Hypothalamus (tissue), 51 donors: ENCODE measurements at regions not wholly inside any gene's neighbourhood (a gene's known extent, or its start where the extent isn't known, plus 50 kb on each side); places are given as distances from the start of the nearest gene placed in this dataset.
"Not testable (repeated sequence)": the region's sequence is repeated elsewhere in the genome, so short reads cannot be mapped to it uniquely, and the experiment has no call there.

ENCODE experiments used
- DNase-seq, 51 donors: peaks; one replicate each; lab custom pipeline; 2025; lab: John Stamatoyannopoulos, UW

DNA sequence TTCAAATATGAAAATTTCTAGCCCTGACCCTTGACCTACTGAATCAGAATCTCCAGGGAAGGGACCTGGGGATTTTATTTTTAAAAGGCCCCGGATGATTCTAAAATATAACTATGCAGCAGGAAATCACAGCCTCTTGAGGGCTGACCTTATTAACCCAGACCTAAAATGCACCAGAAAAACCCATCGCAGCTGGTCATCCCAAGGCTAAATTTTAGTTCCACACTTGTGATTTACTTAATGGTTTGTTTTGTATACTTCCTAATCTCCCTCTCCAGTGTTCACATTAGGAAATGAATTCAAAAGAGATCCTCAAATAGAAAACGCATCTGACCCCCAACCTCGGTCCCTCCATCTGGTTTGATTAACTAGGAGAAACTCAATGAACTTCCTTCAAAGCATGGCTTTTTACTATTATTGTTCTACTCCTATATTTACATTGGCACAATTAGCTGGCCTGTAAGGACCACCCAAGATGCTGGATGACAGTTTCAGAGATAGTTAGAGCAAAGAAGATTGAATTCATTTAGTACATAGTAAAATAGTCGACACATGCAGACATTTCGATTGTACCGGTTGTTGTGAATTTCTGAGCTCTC is 147.8 kb upstream of the MED14 start:
- DNase-seq, result no peak

DNA sequence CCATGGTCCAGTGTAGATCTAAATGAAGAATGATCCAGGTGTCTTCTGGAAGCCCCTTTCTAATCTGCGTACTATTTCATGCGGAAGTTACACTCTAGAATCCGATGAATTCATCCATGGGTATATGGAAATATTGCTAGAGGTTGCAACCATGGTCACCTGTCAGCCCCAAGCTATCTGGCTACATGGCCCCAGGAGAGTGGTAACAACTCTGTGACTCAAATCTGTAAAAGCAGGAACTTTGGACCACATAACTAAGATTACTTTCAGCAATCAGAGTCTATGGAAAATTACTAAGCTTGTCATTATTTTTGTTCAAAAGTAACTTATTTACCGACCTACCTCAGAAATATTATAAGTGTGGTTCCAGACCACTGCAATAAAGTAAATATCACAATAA is 150.6 kb upstream of the MED14 start:
- DNase-seq, result no peak

DNA sequence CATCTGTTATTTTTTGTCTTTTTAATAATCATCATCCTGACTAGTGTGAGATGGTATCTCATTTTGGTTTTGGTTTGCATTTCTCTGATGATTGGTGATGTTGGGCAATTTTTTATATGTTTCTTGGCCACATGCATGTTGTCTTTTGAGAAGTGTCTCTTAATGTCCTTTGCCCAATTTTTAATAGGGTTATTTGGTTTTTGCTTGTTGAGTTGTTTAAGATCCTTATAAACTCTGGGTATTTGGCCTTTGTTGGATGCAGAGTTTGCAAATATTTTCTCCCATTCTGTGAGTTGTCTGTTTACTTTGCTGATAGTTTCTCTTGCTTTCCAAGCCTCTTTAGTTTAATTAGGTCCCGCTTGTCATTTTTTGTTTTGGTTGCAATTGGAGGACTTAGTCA is 152.1 kb upstream of the MED14 start:
- DNase-seq, result no peak

DNA sequence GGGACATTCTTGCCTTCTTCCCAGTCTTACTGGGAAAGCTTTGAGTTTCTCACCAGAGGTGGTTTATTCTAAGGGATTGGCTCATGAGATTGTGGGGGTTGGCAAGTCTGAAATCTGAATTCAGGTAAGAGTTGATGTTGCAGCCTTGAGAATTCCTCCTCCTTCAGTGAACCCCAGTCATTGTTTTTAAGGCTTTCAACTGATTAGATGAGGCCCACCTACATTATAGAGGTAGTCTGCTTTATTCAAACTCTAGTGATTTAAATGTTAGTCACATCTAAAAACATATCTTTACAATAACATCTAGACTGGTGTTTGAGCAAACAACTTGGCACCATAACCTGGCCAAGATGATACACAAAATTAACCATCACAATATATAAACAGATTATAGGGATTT is 156.5 kb upstream of the MED14 start:
- DNase-seq, result no peak

DNA sequence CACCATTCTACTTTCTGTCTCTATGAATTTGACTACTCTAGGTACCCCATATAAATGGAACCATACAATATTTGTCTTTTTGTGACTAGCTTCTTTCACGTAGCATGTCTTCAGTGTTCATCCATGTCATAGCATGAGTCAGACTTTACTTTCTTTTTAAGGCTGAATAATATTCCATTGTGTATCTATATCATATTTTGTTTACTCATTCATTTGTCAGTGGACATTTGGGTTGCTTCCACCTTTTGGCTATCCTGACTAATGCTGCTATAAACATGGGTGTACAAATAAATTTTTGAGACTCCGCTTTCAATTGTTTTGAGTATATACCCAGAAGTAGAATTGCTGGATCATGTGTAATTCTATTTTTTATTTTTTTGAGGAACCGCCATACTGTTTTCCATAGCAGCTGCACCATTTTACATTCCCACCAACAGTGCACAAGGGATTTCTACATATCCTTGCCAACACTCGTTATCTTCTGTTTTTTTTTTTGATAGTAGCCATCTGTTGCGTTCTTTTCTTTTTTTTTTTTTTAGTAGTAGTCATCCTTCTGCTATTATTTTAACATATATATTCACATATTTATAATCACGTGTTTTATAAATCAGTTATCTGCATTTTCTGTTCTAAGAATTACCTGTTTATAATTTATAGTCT is 158.0 kb upstream of the MED14 start:
- no peak for DNase-seq

DNA sequence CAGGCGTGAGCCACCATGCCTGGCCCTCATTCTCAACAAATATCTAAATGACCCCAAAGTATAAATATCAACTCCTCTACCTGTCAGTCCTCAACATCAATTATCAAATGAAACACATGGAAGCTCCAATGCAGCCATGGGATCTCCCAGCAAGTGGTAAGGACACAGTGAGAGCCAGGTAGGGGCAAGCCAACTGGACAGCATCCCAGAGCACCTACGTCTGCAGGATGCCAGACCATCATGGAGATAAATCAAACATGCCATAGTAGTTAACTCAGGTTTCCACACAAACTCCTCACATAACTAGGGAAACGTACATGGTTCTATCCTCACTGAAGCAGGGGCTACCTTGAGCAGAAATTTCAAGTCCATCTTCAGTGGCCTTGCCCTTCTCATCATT is 159.9 kb upstream of the MED14 start:
- no peak for DNase-seq

DNA sequence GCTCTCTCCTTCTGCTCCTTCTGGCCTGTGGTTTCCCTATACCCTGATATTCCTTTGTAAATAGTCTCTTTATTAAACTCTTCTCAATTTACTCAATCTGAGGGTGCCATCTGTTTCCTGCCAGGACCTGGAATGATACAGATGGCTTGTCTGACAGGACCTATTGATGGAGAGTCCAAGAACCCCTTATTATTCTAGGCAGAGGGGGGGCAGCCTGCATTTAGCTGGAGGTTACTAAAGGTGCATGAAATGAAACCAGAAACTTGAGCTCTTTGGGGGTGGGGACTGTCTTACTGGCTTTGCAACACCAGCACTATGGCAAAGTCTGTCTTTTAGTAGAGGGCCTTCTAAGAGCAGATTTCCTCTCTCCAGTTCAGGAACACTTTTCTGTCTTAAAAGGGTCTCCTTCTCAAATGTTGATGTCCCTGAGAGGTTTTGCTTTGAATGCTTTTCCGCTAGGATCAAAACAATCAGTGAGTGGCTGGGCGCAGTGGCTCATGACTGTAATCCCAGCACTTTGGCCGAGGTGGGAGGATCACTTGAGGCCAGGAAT is 162.5 kb upstream of the MED14 start:
- no peak for DNase-seq

DNA sequence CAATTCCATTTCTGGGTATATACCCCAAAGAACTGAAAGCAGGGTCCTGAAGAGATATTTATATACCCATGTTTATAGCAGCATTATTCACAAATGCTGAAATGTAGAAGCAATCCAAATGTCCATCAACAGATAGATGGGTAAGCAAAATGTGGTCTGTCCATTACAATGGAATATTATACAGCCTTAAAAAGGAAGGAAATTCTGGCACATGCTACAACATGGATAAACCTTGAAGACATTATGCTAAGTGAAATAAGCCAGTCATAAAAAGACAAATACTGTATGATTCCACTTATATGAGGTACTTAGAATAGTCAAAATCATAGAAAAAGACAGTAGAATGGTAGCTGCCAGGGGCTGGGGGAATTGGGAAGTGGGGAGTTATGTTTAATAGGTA is 169.4 kb upstream of the MED14 start:
- not testable (repeated sequence) for DNase-seq

DNA sequence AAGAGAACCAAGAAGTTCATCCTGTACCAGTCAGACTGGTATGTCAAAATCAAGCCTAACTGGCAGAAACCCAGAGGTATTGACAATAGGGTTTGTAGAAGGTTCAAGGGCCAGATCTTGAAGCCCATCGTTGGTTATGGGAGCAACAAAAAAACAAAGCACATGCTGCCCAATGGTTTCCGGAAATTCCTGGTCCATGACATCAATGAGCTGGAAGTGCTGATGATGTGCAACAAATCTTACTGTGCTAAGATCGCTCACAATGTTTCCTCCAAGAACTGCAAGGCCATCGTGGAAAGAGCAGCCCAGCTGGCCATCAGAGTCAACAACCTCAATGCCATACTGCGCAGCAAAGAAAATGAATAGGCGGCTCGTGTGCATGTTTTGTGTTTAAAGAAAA is 172.7 kb upstream of the MED14 start:
- DNase-seq, result no peak

DNA sequence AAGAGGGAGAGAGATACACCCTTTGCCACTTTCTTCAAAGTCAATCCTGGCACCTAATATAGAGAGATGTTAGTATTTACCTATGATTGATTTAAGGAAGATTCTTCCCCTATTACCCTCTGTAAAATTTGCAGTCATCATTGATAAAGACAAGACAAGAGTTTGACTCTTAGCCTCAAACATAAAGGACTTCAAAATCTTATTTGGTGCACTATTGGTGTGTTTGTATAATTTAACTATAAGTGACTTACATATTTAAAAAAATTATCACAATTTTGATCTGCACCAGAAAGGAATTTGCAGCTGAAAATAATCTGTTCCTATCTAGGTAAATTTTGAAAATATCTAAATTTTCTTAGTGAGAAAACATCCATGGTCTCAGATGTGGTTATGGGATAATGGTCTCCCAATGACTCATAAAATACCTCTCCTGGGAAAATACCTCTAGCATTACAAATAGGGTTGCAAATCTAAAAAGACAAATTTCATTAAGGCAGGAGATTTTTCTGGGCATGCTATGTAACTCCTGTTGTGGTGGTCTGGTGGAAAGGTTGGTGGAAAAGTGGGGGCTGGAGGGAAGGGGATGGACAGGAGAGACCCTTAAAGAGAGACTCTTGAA is 173.6 kb upstream of the MED14 start:
- no peak for DNase-seq

DNA sequence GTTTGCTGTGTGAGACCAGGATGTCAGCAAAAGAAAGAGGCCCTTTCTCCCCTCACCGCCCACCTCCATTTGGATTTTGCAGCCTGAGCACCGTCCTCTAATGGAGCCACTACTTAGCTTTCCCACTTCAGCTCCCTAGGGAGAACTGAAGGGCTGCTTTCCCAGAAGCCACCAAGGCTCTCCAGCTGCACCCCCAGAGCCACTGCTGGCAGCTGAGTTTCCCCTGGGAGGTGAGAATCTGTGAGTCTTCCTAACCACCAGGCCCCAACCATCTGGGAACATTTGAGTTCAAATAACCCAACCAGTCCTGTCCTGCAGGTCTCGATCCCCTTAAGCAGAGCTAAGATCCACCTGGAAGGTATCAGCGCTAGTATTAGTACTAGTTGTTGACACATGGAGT is 173.1 kb upstream of the USP9X start:
- DNase-seq, result no peak

DNA sequence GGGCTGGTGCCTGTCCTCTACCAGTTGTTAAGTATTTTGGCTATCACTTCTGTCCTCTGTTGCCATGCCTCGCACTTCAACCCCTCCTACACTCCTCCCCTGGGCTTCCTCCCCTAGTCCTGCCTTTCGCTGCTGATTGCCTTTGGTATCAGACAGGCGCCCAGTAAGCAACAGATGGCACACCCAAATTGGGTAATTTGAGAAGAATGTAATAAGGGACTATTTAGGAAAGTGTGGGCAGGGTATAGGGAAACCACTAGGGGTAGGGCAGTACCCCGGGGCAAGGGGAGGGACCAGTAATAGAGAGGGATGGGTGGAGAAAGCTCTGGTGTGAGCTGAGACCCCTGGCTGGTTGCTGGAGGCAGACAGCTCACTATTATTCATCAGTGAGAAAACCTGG is 172.7 kb upstream of the USP9X start:
- DNase-seq, result no peak

DNA sequence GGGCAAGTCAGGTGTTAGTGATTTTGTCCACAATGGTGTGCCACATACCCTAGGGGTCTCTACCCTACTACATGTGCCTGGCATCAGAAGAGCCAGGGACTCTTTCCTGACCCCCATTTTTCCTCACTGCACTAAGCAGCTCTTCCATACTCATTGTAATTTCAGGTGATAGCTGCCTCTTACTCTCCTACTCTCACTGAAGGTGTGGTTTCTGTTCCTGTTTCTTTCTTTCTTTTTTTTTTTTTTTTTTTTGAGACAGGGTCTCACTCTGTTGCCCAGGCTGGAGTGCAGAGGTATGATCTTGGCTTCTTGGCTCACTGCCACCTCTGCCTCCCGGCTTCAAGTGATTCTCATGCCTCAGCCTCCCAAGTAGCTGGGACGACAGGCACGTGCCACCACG is 164.9 kb upstream of the USP9X start:
- DNase-seq, result no peak

DNA sequence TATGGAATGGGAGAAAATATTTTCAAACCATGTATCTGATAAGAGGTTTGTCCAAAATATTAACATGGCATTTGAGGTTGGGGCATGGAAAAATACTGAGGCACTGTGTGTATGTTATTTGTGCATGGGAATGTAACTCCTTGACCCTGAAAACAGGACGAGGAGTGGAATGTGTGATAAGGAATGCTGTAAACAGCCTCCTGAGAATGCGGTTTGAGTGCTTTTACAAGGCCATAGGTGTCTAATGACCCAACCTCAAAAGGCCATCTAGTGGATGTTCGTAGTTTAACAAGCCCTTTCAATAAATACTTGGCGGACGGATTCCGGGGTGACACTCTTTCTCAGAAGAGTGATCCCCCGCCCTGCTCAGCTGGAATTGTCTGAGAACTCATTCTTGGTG is 162.9 kb upstream of the USP9X start:
- DNase-seq, result no peak

DNA sequence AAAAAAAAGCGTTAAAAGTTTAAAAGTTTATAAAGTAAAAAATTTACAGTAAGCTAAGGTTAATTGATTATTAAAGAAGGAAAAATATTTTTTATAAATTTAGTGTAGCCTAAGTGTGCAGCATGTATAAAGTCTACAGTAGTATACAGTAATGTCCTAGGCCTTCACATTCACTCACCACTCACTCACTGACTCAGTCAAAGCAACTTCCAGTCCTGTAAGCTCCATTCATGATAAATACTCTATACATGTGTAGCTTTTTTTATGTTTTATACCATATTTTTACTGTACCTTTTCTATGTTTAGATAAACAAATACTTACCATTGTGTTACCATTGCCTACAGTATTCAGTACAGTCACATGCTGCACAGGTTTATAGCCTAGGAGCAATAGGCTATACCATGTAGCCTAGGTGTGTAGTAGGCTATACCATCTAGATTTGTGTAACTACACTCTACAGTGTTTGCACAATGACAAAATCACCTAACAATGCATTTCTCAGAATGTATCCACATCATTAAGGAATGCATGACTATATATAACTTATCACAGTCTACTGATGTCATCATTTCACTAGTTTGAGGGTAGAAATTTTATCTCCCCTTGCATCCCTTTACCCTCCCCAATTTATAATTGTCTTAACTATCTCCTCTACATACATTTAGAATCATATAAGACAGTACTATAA is 158.4 kb upstream of the USP9X start:
- not testable (repeated sequence) for DNase-seq

DNA sequence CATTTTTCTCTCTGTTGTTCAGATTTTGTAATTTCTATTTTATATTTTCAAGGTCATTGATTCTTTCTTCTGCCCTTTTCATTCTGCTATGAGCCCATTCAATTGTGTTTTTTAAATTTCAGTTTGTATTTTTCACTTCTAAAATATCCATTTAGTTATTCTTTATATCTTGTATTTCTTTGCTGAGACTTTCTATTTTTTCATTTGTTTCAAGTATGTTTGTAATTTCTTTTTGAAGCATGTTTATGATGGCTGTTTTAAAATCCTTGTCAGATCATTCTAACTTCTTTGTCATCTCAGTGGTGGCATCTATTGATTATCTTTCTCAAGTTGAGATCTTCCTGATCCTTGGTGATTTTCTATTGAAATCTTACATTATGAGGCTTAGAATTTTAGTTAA is 157.2 kb upstream of the USP9X start:
- DNase-seq, result no peak

DNA sequence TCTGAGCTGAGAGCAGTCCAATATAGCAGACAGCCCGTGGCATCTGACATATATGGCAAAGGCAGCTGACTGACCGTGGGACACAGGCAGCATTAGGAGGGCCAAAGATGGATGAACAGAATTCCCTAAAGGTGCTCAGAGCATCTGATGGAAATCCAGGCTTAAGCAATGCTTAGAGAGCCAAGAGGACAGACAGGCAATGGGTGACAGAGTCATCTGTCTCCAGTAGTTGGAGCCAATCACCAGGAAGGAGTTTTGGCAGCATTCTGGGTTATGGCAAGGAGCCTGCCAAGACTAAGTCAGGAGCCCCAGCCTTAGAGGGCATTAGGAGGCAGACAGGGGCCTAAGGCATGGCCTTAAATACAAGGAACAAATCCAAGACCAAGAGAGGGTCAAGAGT is 153.3 kb upstream of the USP9X start:
- DNase-seq, result peak in 3 of 51 donors; percentile 0 to 3 (median 0)

DNA sequence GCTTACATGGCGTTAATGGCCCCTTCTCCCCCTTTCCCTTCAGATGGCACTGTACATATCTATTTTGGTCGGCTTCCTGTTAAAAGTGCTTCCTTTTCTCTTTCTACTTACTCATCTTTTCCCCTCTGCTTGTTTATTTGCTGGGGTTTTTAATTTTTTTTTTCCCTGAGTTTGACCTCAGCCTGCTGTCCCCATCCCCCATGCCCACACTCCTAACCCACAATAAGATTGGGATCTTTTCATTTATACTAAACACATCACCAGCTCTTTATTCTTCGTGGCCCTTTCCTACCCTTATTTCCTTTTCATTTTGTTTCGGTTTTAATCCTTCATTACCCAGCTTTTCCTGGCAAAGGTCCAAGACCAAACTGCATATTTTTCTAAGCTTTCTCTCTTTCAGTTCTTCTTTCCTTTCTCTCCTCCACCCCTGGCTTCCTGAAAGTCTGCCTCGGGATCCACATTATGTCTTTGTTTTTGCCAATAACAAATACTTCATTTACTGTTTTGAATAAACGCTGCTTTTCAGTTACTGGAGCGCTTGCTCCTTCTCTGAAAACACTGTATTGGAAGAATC is 152.0 kb upstream of the USP9X start:
- DNase-seq, result no peak

DNA sequence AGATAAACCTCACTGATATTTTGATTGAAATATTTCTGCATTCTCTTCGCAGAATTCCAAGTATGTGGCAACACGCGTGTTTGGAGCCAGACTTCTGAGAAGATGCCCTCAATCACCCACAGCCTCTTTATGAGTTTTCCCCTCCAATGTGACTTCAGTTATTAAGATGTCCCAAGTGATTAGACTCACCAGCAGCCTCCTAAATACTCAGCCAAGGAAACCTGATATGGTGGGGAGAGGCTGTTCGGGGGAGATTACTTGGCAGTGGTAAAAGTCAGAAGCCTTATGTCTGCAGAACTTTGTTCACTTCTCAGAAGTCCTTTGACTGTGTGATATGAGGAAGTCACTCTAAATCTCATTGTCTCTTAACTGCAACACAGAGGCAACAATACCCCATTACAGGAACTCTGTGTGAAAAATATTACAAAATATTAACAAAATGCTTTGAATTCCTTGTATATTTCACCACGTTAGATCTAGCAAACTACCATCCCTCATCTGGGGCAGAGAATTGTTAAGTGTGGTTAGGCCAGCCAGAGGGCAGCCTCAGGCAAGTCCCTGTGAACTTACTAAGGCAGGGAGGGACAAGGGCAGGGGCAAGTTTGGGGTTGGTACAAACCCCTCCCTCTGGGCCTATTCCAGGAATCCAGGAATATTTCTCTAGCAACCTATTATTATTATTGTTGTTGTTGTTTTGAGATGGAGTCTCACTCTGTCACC is 151.4 kb upstream of the USP9X start:
- DNase-seq, result peak in 1 of 51 donors; percentile 0

DNA sequence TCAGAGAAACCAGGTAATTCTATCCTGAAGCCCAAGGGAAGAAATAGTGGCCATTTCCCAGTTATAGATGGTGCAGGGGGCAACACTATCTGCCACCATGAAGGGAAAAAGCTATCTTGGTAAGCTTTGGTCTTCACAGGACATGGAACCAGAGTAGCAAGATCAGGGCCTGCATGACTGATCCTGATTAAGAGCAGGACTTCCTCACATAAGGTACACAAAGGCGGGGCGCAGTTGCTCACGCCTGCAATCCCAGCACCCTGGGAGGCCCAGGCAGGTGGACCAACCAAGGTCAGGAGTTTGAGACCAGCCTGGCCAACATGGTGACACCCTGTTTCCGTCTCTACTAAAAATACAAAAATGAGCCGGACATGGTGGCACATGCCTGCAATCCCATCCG is 148.4 kb upstream of the USP9X start:
- no peak for DNase-seq

DNA sequence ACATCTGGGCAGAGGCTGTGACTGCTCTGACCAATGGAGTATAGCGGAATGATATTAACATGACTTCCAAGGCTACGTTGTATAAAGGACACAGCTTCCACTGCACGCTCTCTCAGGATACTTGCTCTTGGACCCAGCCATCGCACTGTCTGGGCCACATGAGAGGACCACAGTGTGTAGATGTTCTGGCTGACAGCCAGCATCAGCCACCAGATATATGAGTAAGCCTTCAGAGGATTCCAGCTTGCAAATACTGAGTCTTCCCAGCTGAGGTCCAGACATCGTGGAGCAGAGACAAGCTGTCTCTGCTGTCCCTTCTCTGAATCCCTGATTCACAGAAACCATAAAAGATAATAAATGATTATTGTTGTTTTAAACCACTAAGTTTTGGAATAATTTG is 146.8 kb upstream of the USP9X start:
- DNase-seq, result no peak
